SW 1271 (cell line): ENCODE measurements at regions not wholly inside any gene's neighbourhood (a gene's known extent, or its start where the extent isn't known, plus 50 kb on each side); places are given as distances from the start of the nearest gene placed in this dataset.

ENCODE experiments used
- DNase-seq, 2 experiments: peaks; one replicate each; lab custom pipeline; 2025; lab: John Stamatoyannopoulos, UW

DNA sequence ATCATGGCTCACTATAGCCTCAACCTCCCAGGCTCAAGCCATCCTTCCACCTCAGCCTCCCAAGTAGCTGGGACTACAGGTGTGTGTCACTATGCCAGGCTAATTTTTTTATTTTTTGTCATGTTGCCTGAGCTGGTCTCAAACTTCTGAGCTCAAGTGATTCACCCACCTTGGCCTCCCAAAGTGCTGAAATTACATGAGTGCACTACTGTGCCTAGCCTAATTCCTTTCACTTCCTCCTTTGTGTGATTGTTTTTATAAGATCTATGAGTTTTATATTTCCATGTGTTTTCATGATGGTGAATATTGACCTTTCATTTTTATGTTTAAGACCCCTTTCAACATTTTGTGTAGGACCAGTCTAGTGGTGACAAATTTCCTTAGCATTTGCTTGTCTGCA is 55.2 kb upstream of the IL12B start:
- DNase-seq: no peak

- no peak for DNase-seq
These were observed 55.9 kb upstream of the IL12B start for GRCh38 chr5:159386028-159386711.

- no peak for DNase-seq
These were observed 62.6 kb upstream of the IL12B start for GRCh38 chr5:159392871-159393270.

DNA sequence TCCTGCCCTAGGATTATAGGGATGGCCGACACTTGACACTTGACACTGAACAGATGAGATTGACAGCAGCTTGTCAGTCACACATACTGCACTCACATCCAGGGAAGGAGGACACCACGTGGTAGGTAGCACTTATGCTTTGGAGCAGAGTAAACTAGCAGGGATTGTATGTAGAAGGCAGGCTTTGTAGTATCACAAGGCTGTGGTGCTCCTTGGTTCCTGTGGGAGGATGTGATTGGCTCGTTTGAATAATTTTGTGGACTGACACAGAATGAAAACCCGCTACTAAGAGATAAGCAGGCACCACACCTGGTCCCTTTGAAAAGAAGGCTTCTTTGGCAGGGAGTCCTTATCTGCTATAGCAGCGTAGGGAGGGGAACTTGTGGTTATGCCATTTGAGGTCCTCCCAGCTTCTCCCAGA is 63.6 kb upstream of the IL12B start:
- DNase-seq: no peak

DNA sequence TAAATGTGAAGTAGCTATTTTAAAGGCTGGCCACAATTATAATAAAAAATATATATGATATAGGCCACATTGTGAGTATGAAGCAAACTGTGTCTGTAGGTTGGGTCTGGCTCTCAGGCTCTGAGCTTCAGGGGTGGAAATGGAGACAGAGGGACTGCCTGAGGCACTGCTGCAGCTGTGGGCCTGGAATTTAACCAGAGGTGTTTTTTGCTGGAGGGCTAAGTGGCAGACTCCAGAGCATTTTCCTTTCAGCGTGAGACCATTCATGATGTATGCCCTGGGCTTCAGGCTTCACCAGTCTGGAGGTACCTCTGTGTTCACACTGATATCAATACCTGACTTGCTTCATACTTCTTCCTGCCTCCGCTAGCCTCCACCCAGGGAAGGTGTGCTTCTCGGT is 64.9 kb upstream of the IL12B start:
- no peak for DNase-seq

- DNase-seq: no peak
These were observed 68.6 kb upstream of the IL12B start for GRCh38 chr5:159398936-159399335.

GRCh38 chr5:159400476-159400875 is 70.2 kb upstream of the IL12B start:
- no peak for DNase-seq

GRCh38 chr5:159402311-159402710 is 72.0 kb upstream of the IL12B start:
- DNase-seq: no peak

- DNase-seq: no peak
These were observed 72.6 kb upstream of the IL12B start for GRCh38 chr5:159402856-159403255.

- DNase-seq: no peak
These were observed 73.8 kb upstream of the IL12B start for GRCh38 chr5:159403906-159404681.

- DNase-seq: no peak
These were observed 75.3 kb upstream of the IL12B start for GRCh38 chr5:159405611-159406031.

DNA sequence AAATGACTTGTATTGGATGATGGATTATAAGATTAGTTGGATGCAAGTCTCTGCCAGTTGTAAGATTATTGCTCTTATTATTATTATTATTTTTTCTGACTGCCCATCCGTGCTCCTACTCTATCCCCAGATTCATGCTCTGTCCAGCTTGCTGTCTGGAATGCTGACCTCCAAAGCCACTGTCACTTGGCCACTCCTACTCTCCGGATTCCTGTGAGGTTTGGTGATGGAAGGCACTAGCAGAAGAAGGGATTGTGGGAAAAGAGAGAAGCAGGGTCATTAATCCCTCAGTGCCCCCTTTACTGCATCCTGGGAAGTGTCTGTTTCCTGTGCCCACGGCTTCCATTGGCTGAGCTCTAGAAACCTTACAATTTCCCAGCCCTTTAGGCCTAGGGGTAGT is 76.3 kb upstream of the IL12B start:
- no peak for DNase-seq

DNA sequence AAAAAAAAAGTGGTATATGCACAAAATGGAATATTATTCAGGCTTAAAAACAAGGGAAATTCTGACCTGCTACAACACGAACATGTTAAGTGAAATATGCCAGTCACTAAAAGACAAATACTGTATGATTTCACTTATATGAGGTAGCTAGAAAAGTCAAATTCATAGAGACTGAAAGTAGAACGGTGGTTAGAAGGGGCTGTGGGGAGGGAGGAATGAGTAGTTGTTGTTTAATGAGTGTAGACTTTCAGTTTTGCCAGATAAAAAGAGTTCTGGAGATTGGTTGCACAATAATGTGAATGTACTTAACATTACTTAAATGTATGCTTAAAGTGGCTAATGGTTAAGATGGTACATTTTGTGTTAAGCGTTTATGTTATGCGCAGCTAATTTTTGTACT is 79.5 kb upstream of the IL12B start:
- no peak for DNase-seq

GRCh38 chr5:159410480-159410879 is 80.2 kb upstream of the IL12B start:
- no peak for DNase-seq

DNA sequence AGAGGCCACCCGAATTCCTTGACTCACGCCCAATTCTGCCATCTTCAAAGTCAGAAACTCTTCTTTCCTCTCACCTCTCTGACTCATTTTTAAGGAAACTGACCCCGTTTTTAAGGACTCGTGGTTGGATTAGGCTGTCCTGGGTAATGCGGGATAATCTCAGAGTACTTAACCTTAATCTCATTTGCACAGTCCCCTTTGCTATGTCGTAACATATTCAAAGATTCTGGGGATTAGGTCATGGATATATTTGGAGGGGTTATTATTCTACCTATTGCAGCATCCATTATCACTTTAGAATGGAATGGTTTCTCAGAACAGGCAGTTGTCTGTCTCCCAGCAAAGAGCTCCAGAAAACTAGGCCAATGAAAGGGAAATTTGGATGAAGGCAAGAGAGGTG is 80.8 kb upstream of the IL12B start:
- no peak for DNase-seq

GRCh38 chr5:159412284-159413046 is 82.2 kb upstream of the IL12B start:
- no peak for DNase-seq

DNA sequence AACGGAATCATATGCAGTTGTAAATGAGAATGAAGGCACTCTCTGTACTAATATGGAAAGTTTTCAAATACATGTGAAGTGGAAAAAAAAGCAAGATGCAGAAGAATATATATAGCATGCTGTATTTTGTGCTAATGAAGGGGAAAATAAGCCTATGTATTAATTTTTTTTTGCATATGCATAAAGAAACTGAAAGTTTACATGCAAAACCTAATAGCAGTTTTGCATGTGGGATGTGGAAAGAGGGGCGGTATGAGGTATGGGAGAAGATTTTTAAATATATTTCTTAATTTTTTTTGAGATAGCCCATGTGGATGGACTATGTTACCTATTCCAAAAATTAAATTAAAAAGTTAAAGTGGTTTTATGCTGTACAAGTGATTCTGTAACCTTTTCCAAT is 83.7 kb upstream of the IL12B start:
- no peak for DNase-seq

GRCh38 chr5:159415301-159415937 is 85.1 kb upstream of the IL12B start:
- no peak for DNase-seq

- DNase-seq: no peak
These were observed 86.2 kb upstream of the IL12B start for GRCh38 chr5:159416438-159416837.

- DNase-seq: no peak
These were observed 86.9 kb upstream of the IL12B start for GRCh38 chr5:159417170-159417569.

DNA sequence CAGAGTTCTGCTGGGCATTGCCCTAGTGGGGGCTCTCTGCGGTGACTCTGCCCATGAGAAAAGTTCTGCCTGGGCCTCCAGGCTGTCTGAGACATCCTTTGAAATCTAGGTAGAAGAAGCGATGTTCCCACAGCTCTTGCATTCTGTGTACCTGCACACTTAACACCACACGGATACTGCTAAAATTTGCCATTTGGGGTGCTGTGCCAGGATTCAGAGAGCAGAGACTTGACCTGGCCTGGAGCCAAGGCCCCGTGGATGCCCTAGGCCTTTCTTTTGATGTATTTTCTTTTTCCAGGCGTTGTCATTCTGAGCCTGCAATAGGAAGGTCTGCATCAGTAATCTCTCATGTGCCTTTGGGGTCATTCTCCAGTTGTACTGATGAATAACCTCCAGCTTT is 89.3 kb upstream of the IL12B start:
- DNase-seq: peak in 1 of 2 experiments; percentile 14

DNA sequence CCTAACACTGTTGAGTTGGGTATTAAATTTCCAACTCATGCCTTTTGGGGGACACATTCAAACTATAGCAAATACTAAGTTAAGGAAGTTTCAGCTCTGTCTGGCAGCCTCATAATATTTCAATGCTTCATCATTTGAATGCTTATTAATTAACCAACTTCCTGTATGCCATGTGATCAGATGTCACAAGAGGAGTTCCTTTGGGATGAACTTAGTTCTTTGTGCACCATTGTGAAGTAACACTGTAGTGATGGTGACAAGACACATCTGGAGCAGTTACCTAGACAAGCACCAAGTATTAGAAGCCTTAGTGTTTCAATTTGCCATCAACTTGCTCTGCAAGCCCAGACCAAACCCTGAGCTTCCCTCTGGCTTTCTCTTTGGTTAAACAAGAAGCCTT is 90.7 kb upstream of the IL12B start:
- no peak for DNase-seq
